Neutrophil (primary cell): ENCODE measurements at regions not wholly inside any gene's neighbourhood (a gene's known extent, or its start where the extent isn't known, plus 50 kb on each side); places are given as distances from the start of the nearest gene placed in this dataset.

Experiments
- H3K27ac ChIP-seq: fragments of 200-600 bp; sonication (generic); 2 replicates; pipeline ENCODE4 v1.5.1; 2016; ENCODE audit warnings: mild to moderate bottlenecking, moderate library complexity
- H3K27me3 ChIP-seq: fragments of 200-600 bp; sonication (generic); 2 replicates; pipeline ENCODE4 v1.6.0; 2016; ENCODE audit warnings: mild to moderate bottlenecking
- H3K36me3 ChIP-seq: fragments of 200-600 bp; sonication (generic); 2 replicates; pipeline ENCODE4 v1.5.1; 2017
- H3K4me1 ChIP-seq, 2 experiments: fragments of 200-600 bp in 1 of 2; sonication (generic) in 1 of 2; 1 replicate in 1 of 2; 2 replicates in 1 of 2; pipeline versions ENCODE4 v1.5.1 to v1.6.1; 2013 to 2016; ENCODE audit warnings: low read depth in 1 of 2, low read length in 1 of 2, mild to moderate bottlenecking in 1 of 2, moderate library complexity in 1 of 2; ENCODE audit not compliant: control insufficient read depth in 1 of 2, insufficient read depth in 1 of 2
- H3K4me3 ChIP-seq, 2 experiments: fragments of 200-600 bp in 1 of 2; sonication (generic) in 1 of 2; 1 replicate in 1 of 2; 2 replicates in 1 of 2; pipeline ENCODE4 v1.5.1; 2013 to 2016; ENCODE audit warnings: low read depth in 1 of 2, low read length in 1 of 2, mild to moderate bottlenecking in 1 of 2, moderate library complexity in 1 of 2
- H3K9me3 ChIP-seq: fragments of 200-600 bp; sonication (generic); 2 replicates; pipeline ENCODE4 v1.5.1; 2016
- TF ChIP-seq, protein P1 (sequence below): fragments of 200-600 bp; sonication (generic); IDR thresholded peaks from 2 replicates; pipeline ENCODE4 v1.5.1; 2016; ENCODE audit warnings: antibody characterized with exemption

DNA sequence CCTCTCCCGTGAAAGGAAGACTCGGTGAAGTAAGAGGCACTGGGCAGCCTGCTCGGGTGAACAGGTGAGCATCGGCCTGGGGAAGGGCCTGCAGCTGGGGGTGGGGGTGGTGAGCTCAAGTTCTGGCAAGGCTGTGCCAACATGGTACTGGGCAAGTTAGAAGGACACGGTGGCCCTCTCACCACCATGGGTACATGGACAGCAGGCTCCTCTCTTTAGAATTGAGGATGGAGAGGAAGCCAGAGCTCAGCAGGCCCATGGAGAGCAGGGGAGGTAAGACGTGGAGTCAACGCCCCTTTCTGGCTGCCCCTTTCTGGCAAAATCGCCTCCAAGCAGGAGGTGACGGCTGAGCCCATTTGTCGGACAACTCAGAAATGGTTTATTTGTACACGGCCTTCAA lies 135.6 kb downstream of the ANKRD60 start:
- TF ChIP-seq, protein P1, sequence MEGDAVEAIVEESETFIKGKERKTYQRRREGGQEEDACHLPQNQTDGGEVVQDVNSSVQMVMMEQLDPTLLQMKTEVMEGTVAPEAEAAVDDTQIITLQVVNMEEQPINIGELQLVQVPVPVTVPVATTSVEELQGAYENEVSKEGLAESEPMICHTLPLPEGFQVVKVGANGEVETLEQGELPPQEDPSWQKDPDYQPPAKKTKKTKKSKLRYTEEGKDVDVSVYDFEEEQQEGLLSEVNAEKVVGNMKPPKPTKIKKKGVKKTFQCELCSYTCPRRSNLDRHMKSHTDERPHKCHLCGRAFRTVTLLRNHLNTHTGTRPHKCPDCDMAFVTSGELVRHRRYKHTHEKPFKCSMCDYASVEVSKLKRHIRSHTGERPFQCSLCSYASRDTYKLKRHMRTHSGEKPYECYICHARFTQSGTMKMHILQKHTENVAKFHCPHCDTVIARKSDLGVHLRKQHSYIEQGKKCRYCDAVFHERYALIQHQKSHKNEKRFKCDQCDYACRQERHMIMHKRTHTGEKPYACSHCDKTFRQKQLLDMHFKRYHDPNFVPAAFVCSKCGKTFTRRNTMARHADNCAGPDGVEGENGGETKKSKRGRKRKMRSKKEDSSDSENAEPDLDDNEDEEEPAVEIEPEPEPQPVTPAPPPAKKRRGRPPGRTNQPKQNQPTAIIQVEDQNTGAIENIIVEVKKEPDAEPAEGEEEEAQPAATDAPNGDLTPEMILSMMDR = no peak
- Histone ChIP-seq H3K27ac (no peak overlapping the region), H3K4me3 (no peak overlapping the region), H3K4me1 (no peaks in the 10 kb centered on the region), H3K27me3 (peaks cover 9% of the 10 kb centered on the region), H3K36me3 (no peaks in the 10 kb centered on the region), H3K9me3 (no peaks in the 10 kb centered on the region)

- H3K4me1 ChIP-seq = no peaks in the 10 kb centered on the region
- TF ChIP-seq, protein P1 = no peak
- H3K9me3 ChIP-seq = no peaks in the 10 kb centered on the region
- no peak overlapping the region for H3K4me3 ChIP-seq
- H3K27ac ChIP-seq = no peak overlapping the region
- peaks cover 9% of the 10 kb centered on the region for H3K27me3 ChIP-seq
- H3K36me3 ChIP-seq = no peaks in the 10 kb centered on the region
Measured at GRCh38 chr20:58092353-58092752, 136.1 kb downstream of the ANKRD60 start.

DNA sequence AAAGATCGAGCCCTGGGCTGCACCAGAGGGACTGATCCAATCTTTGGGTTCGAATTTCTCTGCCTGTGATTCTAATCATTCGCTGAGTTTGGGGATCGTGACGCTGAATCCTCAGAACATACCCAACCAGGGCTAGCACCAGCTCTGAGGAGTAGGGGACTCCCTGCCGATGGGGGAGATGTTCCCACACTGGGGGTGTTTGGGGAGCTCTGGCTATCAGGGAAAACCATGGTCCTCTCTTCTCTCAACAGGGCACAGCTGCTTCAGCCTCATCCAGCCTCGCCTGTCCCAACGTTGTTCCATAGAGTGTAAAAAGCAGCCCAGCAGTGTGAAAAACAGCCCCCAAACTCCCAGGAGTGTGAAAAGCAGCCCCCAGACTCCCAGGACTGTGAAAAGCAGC lies 136.6 kb downstream of the ANKRD60 start:
- H3K9me3 ChIP-seq = no peaks in the 10 kb centered on the region
- peaks cover 9% of the 10 kb centered on the region for H3K27me3 ChIP-seq
- TF ChIP-seq, protein P1 = no peak
- no peaks in the 10 kb centered on the region for H3K36me3 ChIP-seq
- no peak overlapping the region for H3K27ac ChIP-seq
- H3K4me3 ChIP-seq = no peak overlapping the region
- H3K4me1 ChIP-seq = no peaks in the 10 kb centered on the region

- H3K4me3 ChIP-seq = no peak overlapping the region
- H3K36me3 ChIP-seq = no peaks in the 10 kb centered on the region
- no peaks in the 10 kb centered on the region for H3K9me3 ChIP-seq
- TF ChIP-seq, protein P1 = no peak
- H3K4me1 ChIP-seq = no peaks in the 10 kb centered on the region
- H3K27ac ChIP-seq = no peak overlapping the region
- peaks cover 4% of the 10 kb centered on the region for H3K27me3 ChIP-seq
Measured at GRCh38 chr20:58090161-58090560, 138.3 kb downstream of the ANKRD60 start.

GRCh38 chr20:58088625-58089024 lies 139.8 kb downstream of the ANKRD60 start:
- H3K4me1 ChIP-seq = no peaks in the 10 kb centered on the region
- no peaks in the 10 kb centered on the region for H3K27me3 ChIP-seq
- H3K36me3 ChIP-seq = no peaks in the 10 kb centered on the region
- no peak overlapping the region for H3K27ac ChIP-seq
- TF ChIP-seq, protein P1 = no peak
- H3K4me3 ChIP-seq = no peak overlapping the region
- H3K9me3 ChIP-seq = no peaks in the 10 kb centered on the region

GRCh38 chr20:58088105-58088504 lies 140.3 kb downstream of the ANKRD60 start:
- TF ChIP-seq, protein P1 = no peak
- no peak overlapping the region for H3K4me3 ChIP-seq
- H3K27me3 ChIP-seq = no peaks in the 10 kb centered on the region
- no peaks in the 10 kb centered on the region for H3K4me1 ChIP-seq
- H3K36me3 ChIP-seq = no peaks in the 10 kb centered on the region
- no peak overlapping the region for H3K27ac ChIP-seq
- no peaks in the 10 kb centered on the region for H3K9me3 ChIP-seq
